ENCODE measurements at regions not wholly inside any gene's neighbourhood (a gene's known extent, or its start where the extent isn't known, plus 50 kb on each side); places are given as distances from the start of the nearest gene placed in this dataset.

- TF ChIP-seq ZNF462 (CRISPR knock-in tag; IDR thresholded peaks at IDR 0.05) = no peak
Observed at GRCh38 chr7:49639068-49639593, 134.3 kb upstream of the VWC2 start (continued).

- Mint-ChIP-seq H3K9me3 (no peaks in the 10 kb centered on the region), H3K4me1 (peaks cover 8% of the 10 kb centered on the region), H3K36me3 (ENCODE audit: low read depth) (no peaks in the 10 kb centered on the region), H3K27me3 (ENCODE audit: insufficient read depth, low read depth, poor library complexity) (no peaks in the 10 kb centered on the region), H3K4me3 (no peak overlapping the region), H3K27ac (no peak overlapping the region)
- no peaks in the 10 kb centered on the region for H4K20me1 ChIP-seq (replicated peaks; ENCODE audit: insufficient read depth)
- H3K36me3 ChIP-seq (ENCODE audit: insufficient read depth) = no peaks in the 10 kb centered on the region
- H3K27ac ChIP-seq (ENCODE audit: low read depth) = no peak overlapping the region
- DNase-seq (ENCODE audit: low spot score) = no peak
- peaks cover 15% of the 10 kb centered on the region; the same call in 1 of the 2 replicates for H3K9me2 ChIP-seq (ENCODE audit: insufficient read depth)
- H3K4me1 ChIP-seq (ENCODE audit: insufficient read depth) = no peaks in the 10 kb centered on the region
- ATAC-seq = no peak
- no peaks in the 10 kb centered on the region for H3F3A ChIP-seq (replicated peaks; ENCODE audit: low read depth)
- H3K27me3 ChIP-seq (ENCODE audit: insufficient read depth) = no peaks in the 10 kb centered on the region
- H3K4me3 ChIP-seq = no peak overlapping the region
- TF ChIP-seq ZNF462 (CRISPR knock-in tag; IDR thresholded peaks at IDR 0.05) = no peak
- no peak overlapping the region for H2AFZ ChIP-seq
- no peaks in the 10 kb centered on the region for H3K79me2 ChIP-seq (replicated peaks; ENCODE audit: insufficient read depth)
- H3K4me2 ChIP-seq = no peak overlapping the region
Observed at GRCh38 chr7:49639808-49640207, 133.6 kb upstream of the VWC2 start.

All from GM23338 (cell line).